Mesothelial cell of epicardium (in vitro differentiated cells): ENCODE measurements at regions not wholly inside any gene's neighbourhood (a gene's known extent, or its start where the extent isn't known, plus 50 kb on each side); places are given as distances from the start of the nearest gene placed in this dataset.
A peak's percentile ranks its signal among the peaks of the same experiment; 100 is the strongest.

Source experiments
- DNase-seq, 2 experiments: peaks; one replicate each; pipeline ENCODE4 v3.0.0; 2021; ENCODE audit warnings: low spot score in 2 of 2; ENCODE audit not compliant: unreplicated experiment in 2 of 2
- H3K27ac Mint-ChIP-seq: 2 replicates; pipeline ENCODE4 v1.8.0; 2021; ENCODE audit warnings: mixed read lengths
- H3K27me3 Mint-ChIP-seq: 2 replicates; pipeline ENCODE4 v1.8.0; 2021; ENCODE audit warnings: low read depth, mixed read lengths
- H3K36me3 Mint-ChIP-seq: 2 replicates; pipeline ENCODE4 v1.8.0; 2021; ENCODE audit warnings: mixed read lengths
- H3K4me1 Mint-ChIP-seq: 2 replicates; pipeline ENCODE4 v1.8.0; 2021; ENCODE audit warnings: mixed read lengths
- H3K4me3 Mint-ChIP-seq: 2 replicates; pipeline ENCODE4 v1.8.0; 2021; ENCODE audit warnings: mild to moderate bottlenecking, moderate library complexity, mixed read lengths
- H3K9me3 Mint-ChIP-seq: 2 replicates; pipeline ENCODE4 v1.8.0; 2021; ENCODE audit warnings: mixed read lengths
- TF ChIP-seq, protein P1 (sequence below): fragments of 200-600 bp; sonication (generic); IDR thresholded peaks from one replicate; pipeline ENCODE4 v1.5.0; 2021; ENCODE audit warnings: antibody characterized with exemption; ENCODE audit not compliant: unreplicated experiment

- Mint-ChIP-seq H3K36me3 (no peaks in the 10 kb centered on the region), H3K4me3 (no peak overlapping the region), H3K27me3 (peaks cover 8% of the 10 kb centered on the region), H3K27ac (peak overlapping the region; percentile 50), H3K9me3 (peaks cover 3% of the 10 kb centered on the region), H3K4me1 (peaks cover 25% of the 10 kb centered on the region)
- TF ChIP-seq, protein P1, sequence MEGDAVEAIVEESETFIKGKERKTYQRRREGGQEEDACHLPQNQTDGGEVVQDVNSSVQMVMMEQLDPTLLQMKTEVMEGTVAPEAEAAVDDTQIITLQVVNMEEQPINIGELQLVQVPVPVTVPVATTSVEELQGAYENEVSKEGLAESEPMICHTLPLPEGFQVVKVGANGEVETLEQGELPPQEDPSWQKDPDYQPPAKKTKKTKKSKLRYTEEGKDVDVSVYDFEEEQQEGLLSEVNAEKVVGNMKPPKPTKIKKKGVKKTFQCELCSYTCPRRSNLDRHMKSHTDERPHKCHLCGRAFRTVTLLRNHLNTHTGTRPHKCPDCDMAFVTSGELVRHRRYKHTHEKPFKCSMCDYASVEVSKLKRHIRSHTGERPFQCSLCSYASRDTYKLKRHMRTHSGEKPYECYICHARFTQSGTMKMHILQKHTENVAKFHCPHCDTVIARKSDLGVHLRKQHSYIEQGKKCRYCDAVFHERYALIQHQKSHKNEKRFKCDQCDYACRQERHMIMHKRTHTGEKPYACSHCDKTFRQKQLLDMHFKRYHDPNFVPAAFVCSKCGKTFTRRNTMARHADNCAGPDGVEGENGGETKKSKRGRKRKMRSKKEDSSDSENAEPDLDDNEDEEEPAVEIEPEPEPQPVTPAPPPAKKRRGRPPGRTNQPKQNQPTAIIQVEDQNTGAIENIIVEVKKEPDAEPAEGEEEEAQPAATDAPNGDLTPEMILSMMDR = no peak
- no peak for DNase-seq
Measured at GRCh38 chr10:89869180-89869579, 167.8 kb downstream of the KIF20B start.

DNA sequence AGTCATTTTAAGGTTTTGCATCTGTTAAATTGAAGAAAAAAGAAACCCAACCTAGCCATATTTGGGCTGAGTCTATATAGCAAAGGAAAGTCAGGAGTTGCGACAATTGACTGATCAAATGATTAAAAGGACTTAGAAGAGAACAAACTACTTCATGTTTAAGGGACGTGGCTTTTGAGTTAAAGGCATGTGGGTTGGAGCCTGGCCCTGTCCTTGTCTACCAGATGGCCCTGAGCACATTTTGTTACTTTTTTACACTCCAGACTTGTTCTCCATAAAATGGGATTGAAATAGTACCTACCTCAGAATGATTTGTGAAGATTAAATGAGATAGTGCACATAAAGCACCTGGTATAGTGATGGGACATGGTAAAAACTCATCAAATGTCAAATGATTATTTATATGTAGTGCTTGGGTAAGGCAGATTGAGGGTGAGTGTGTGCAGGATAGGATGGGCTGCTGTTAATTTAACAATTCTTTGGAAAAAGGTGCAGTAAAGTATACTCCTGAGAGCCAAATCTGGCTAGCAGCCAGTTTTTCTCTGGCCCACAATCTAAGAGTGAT, 168.3 kb downstream of the KIF20B start:
- no peaks in the 10 kb centered on the region for H3K36me3 Mint-ChIP-seq
- no peak for DNase-seq
- TF ChIP-seq, protein P1 = no peak
- no peak overlapping the region for H3K4me3 Mint-ChIP-seq
- peaks cover 7% of the 10 kb centered on the region for H3K27me3 Mint-ChIP-seq
- H3K9me3 Mint-ChIP-seq = peaks cover 4% of the 10 kb centered on the region
- peak overlapping the region; percentile 50 for H3K27ac Mint-ChIP-seq
- peaks cover 22% of the 10 kb centered on the region for H3K4me1 Mint-ChIP-seq

GRCh38 chr10:89870936-89871335, 169.5 kb downstream of the KIF20B start:
- Mint-ChIP-seq H3K4me3 (no peak overlapping the region), H3K9me3 (peaks cover 16% of the 10 kb centered on the region), H3K4me1 (peaks cover 22% of the 10 kb centered on the region), H3K27me3 (peaks cover 2% of the 10 kb centered on the region), H3K27ac (no peak overlapping the region), H3K36me3 (peaks cover 6% of the 10 kb centered on the region)
- TF ChIP-seq, protein P1 = no peak
- no peak for DNase-seq

GRCh38 chr10:89873055-89873454, 171.7 kb downstream of the KIF20B start:
- Mint-ChIP-seq H3K27ac (no peak overlapping the region), H3K36me3 (peaks cover 6% of the 10 kb centered on the region), H3K4me1 (peaks cover 22% of the 10 kb centered on the region), H3K9me3 (peaks cover 20% of the 10 kb centered on the region), H3K4me3 (no peak overlapping the region), H3K27me3 (no peaks in the 10 kb centered on the region)
- no peak for DNase-seq
- TF ChIP-seq, protein P1 = no peak

DNA sequence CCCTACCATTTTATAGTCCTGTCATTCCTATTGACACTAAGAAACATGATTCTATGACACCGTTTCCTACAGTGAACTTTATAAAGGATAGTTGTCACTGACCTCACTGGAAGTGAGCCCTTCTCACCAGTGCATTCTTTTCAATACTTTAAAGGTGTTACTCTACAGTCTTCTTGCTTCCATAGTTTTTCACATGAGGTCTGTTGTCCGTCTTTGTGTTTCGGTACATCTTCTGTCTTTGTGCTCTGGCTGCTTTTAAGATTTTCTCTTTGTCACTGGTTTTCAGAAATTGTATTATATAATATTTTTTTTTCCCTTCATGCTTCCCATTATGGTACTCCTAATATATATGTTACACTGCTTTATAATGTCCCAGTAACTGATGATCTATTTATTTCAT, 174.2 kb downstream of the KIF20B start:
- Mint-ChIP-seq H3K27me3 (no peaks in the 10 kb centered on the region), H3K36me3 (peaks cover 6% of the 10 kb centered on the region), H3K9me3 (peaks cover 28% of the 10 kb centered on the region), H3K4me1 (peaks cover under 1% of the 10 kb centered on the region), H3K27ac (no peak overlapping the region), H3K4me3 (no peak overlapping the region)
- no peak for DNase-seq
- TF ChIP-seq, protein P1 = no peak

GRCh38 chr10:89879121-89879520, 177.7 kb downstream of the KIF20B start:
- H3K27me3 Mint-ChIP-seq = no peaks in the 10 kb centered on the region
- TF ChIP-seq, protein P1 = no peak
- H3K9me3 Mint-ChIP-seq = peaks cover 51% of the 10 kb centered on the region
- H3K4me1 Mint-ChIP-seq = no peaks in the 10 kb centered on the region
- no peak for DNase-seq
- H3K36me3 Mint-ChIP-seq = peaks cover 10% of the 10 kb centered on the region
- H3K27ac Mint-ChIP-seq = no peak overlapping the region
- no peak overlapping the region for H3K4me3 Mint-ChIP-seq
